GM12878 (cell line): ENCODE measurements at regions not wholly inside any gene's neighbourhood (a gene's known extent, or its start where the extent isn't known, plus 50 kb on each side); places are given as distances from the start of the nearest gene placed in this dataset.
A peak's percentile ranks its signal among the peaks of the same experiment; 100 is the strongest.

Experiments used
- ATAC-seq: fragments of 200-7000 bp; cut with Tn5 transposase; 3 replicates; pipeline ENCODE4 v1.9.1; 2020; ENCODE audit warnings: mild to moderate bottlenecking, moderate library complexity
- BruUV-seq: library from RNA; stranded (reverse); fragments of 400-500 nt; replicated peaks from 2 replicates; lab custom pipeline; 2021; lab: Mats Ljungman, UMichigan
- CTCF ChIA-PET: fragments of 300-600 bp; sonication (Branson Sonifier 250); formaldehyde crosslinking; extraction: SDS; loops from one replicate; lab custom pipeline; 2021; ENCODE audit warnings: inconsistent platforms; lab: Yijun Ruan, JAX
- POLR2A ChIA-PET: fragments of 350-600 bp; formaldehyde crosslinking; extraction: SDS; loops from one replicate; lab custom pipeline; 2021; ENCODE audit warnings: inconsistent platforms; lab: Charles Lee
- RAD21 ChIA-PET: fragments of 300-600 bp; sonication (Branson Sonifier 250); formaldehyde crosslinking; loops from one replicate; lab custom pipeline; 2023; ENCODE audit warnings: antibody characterized with exemption; ENCODE audit not compliant: unreplicated experiment; lab: Charles Lee
- SMC1A ChIA-PET: fragments of 300-600 bp; sonication (Branson Sonifier 250); formaldehyde crosslinking; loops from one replicate; lab custom pipeline; 2023; ENCODE audit not compliant: unreplicated experiment, uncharacterized antibody; lab: Charles Lee
- DNase-seq: peaks from one replicate; pipeline ENCODE4 v3.0.0-alpha.2; 2011; ENCODE audit warnings: low read depth, low spot score
- FAIRE-seq: peaks from 3 replicates; lab custom pipeline; 2011; peaks lifted over from hg19 to GRCh38; lab: Jason Lieb, UNC
- H2AFZ ChIP-seq: 2 replicates; pipeline ENCODE4 v1.6.0; 2011; ENCODE audit warnings: low read depth, low read length, control low read depth; ENCODE audit not compliant: control insufficient read depth
- H3K27ac ChIP-seq: 2 replicates; pipeline ENCODE4 v1.5.1; 2011; ENCODE audit warnings: control low read depth; ENCODE audit not compliant: control insufficient read depth, insufficient read depth
- H3K27me3 ChIP-seq, 2 experiments: replicated peaks in 1 of 2; 2 replicates each; pipeline versions ENCODE4 v1.6.0 to v1.6.1; 2011; ENCODE audit warnings: low read length in 1 of 2; ENCODE audit not compliant: control insufficient read depth in 2 of 2, insufficient read depth in 2 of 2
- H3K36me3 ChIP-seq, 2 experiments: 2 replicates each; pipeline ENCODE4 v1.5.1; 2011; ENCODE audit warnings: low read length in 1 of 2; ENCODE audit not compliant: control insufficient read depth in 2 of 2, insufficient read depth in 2 of 2
- H3K4me1 ChIP-seq: 2 replicates; pipeline ENCODE4 v1.6.1; 2011; ENCODE audit warnings: mild to moderate bottlenecking, low read length, moderate library complexity, mixed read lengths; ENCODE audit not compliant: control insufficient read depth, insufficient read depth
- H3K4me2 ChIP-seq: 2 replicates; pipeline ENCODE4 v1.6.0; 2011; ENCODE audit warnings: control low read depth; ENCODE audit not compliant: control insufficient read depth, insufficient read depth
- H3K4me3 ChIP-seq: fragments of 200-600 bp; sonication (generic); 2 replicates; pipeline ENCODE4 v1.5.1; 2016
- H3K79me2 ChIP-seq: 2 replicates; pipeline ENCODE4 v1.6.0; 2011; ENCODE audit warnings: low read length; ENCODE audit not compliant: control insufficient read depth, insufficient read depth
- H3K9ac ChIP-seq: 2 replicates; pipeline ENCODE4 v1.8.0; 2011; ENCODE audit warnings: low read length, control low read depth, mixed read lengths; ENCODE audit not compliant: control insufficient read depth, insufficient read depth
- H3K9me3 ChIP-seq: replicated peaks from 3 replicates; pipeline ENCODE4 v1.5.1; 2011; ENCODE audit warnings: mild to moderate bottlenecking, low read length; ENCODE audit not compliant: control insufficient read depth, insufficient read depth
- H4K20me1 ChIP-seq: 2 replicates; pipeline ENCODE4 v1.6.0; 2011; ENCODE audit not compliant: control insufficient read depth, insufficient read depth
- CHD2 ChIP-seq: IDR thresholded peaks from 2 replicates; pipeline ENCODE4 v1.6.1; 2011; ENCODE audit warnings: low read depth, low read length, improper control_type of control experiment, borderline replicate concordance
- EGR1 ChIP-seq, 2 experiments: IDR thresholded peaks; 1 replicate in 1 of 2; 2 replicates in 1 of 2; pipeline ENCODE4 v1.6.1; 2011 to 2012; ENCODE audit warnings: low read depth in 2 of 2, low read length in 2 of 2, borderline replicate concordance in 1 of 2, mild to moderate bottlenecking in 1 of 2, moderate library complexity in 1 of 2
- FOXM1 ChIP-seq: IDR thresholded peaks from 2 replicates; pipeline ENCODE4 v1.6.1; 2012; ENCODE audit warnings: low read depth, mild to moderate bottlenecking, inconsistent platforms, low read length, moderate library complexity
- IKZF2 ChIP-seq, 2 experiments: fragments of 450-650 bp; IDR thresholded peaks; 2 replicates each; pipeline ENCODE4 v1.6.1; 2017; ENCODE audit warnings: mild to moderate bottlenecking in 2 of 2, moderate library complexity in 2 of 2
- KAT2A ChIP-seq: conservative IDR thresholded peaks from 2 replicates; pipeline ENCODE4 v1.6.1; 2011; ENCODE audit warnings: low read depth, low read length; ENCODE audit not compliant: control insufficient read depth
- SREBF1 ChIP-seq: IDR thresholded peaks from 2 replicates; pipeline ENCODE4 v1.6.1; 2012; ENCODE audit warnings: mild to moderate bottlenecking, low read length
- SRF ChIP-seq, 2 experiments: IDR thresholded peaks; 2 replicates each; pipeline ENCODE4 v1.6.1; 2011; ENCODE audit warnings: low read depth in 2 of 2, low read length in 2 of 2, mild to moderate bottlenecking in 1 of 2, moderate library complexity in 1 of 2
- TCF12 ChIP-seq: IDR thresholded peaks from 2 replicates; pipeline ENCODE4 v1.6.1; 2011; ENCODE audit warnings: low read depth, mild to moderate bottlenecking, low read length
- WGBS: methylation state at CpG from one replicate; pipeline ENCODE4 v1.1.6; 2016; ENCODE audit warnings: low lambda C conversion rate; ENCODE audit not compliant: insufficient replicate concordance, insufficient coverage; ENCODE audit errors: missing lambda C conversion rate; 5-methylcytosine and 5-hydroxymethylcytosine counted together
- in situ Hi-C: fragments of 300-500 bp; cut with MboI; formaldehyde crosslinking; loops from 9 replicates; pipeline ENCODE4 v1.14.3; 2018; ENCODE audit warnings: mixed read lengths
- intact Hi-C: fragments of 100-400 bp; cut with micrococcal nuclease; formaldehyde crosslinking; loops from one replicate; pipeline ENCODE4 v1.14.2; 2022; ENCODE audit not compliant: unreplicated experiment
- TF ChIP-seq, protein P1 (sequence below): IDR thresholded peaks from 2 replicates; pipeline ENCODE4 v1.6.1; 2011; ENCODE audit warnings: borderline replicate concordance, low read depth, mild to moderate bottlenecking, moderate library complexity, low read length; ENCODE audit not compliant: insufficient read depth, poor library complexity, severe bottlenecking

DNA sequence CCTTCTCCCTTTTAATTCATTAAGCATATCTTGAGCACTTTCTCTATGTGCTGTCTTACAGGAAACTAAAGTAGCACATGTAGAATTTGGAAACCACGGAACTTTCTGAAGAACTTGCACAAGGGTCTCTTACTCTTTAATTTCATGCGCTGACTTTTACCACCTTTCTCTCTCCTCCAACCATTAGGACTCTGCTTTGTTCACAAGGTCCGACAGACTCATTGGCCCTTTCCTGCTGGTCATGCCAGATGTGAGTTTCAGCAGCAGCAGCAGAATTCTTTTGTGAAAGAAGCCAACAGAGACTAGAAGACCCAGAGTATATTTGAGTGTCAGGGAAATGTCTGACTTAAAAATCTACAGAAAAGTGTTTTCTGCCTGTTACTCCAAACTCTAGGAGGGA lies 207.1 kb downstream of the GUCY2F start:
- no peaks in the 10 kb centered on the region for H4K20me1 ChIP-seq
- no peak for DNase-seq
- H3K9me3 ChIP-seq, result no peaks in the 10 kb centered on the region; the same call in 1 of the 3 replicates
- H3K27ac ChIP-seq, result no peak overlapping the region
- no peak for FAIRE-seq
- no peaks in the 10 kb centered on the region for H3K36me3 ChIP-seq
- ChIA-PET POLR2A (no interaction called here), SMC1A (interaction anchor here (9.2 to 11.2 kb wide), 2 partner anchors 86 to 108 kb away, joined by 89 to 168 read pairs; no protein-coding TSS in a partner anchor), CTCF (interaction anchor here (5.0 to 7.3 kb wide), 2 partner anchors 109 to 576 kb away, joined by 32 to 59 read pairs; no protein-coding TSS in a partner anchor), RAD21 (no interaction called here)
- H3K79me2 ChIP-seq, result no peaks in the 10 kb centered on the region
- TF ChIP-seq CHD2 (no peak), IKZF2 (IDR thresholded peaks at IDR 0.05) (no peak), KAT2A (no peak), SREBF1 (no peak), EGR1 (IDR thresholded peaks at IDR 0.05; ENCODE audit: borderline replicate concordance in 1 of 2, low read depth in 2 of 2, low read length in 2 of 2) (no peak), FOXM1 (no peak), SRF (IDR thresholded peaks at IDR 0.05; ENCODE audit: low read depth in 2 of 2, low read length in 2 of 2) (no peak), TCF12 (no peak)
- TF ChIP-seq, protein P1, sequence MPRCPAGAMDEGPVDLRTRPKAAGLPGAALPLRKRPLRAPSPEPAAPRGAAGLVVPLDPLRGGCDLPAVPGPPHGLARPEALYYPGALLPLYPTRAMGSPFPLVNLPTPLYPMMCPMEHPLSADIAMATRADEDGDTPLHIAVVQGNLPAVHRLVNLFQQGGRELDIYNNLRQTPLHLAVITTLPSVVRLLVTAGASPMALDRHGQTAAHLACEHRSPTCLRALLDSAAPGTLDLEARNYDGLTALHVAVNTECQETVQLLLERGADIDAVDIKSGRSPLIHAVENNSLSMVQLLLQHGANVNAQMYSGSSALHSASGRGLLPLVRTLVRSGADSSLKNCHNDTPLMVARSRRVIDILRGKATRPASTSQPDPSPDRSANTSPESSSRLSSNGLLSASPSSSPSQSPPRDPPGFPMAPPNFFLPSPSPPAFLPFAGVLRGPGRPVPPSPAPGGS, result no peak
- H3K4me1 ChIP-seq, result peaks cover 15% of the 10 kb centered on the region
- no peak overlapping the region for H3K4me3 ChIP-seq
- in situ Hi-C loops (no loop called here), intact Hi-C loops (loop anchor here (5.0 kb wide), 1 partner anchor 188 kb away; no protein-coding TSS in a partner anchor)
- no peaks in the 10 kb centered on the region for H3K27me3 ChIP-seq
- H2AFZ ChIP-seq, result no peak overlapping the region; the same call in 1 of the 2 replicates
- 0 out of 2 replicates have a peak overlapping the region, but pooled peaks have one; percentile 17 for H3K4me2 ChIP-seq
- H3K9ac ChIP-seq, result no peak overlapping the region
- no TSS peak for BruUV-seq
- no peak for ATAC-seq
- WGBS, result 13% methylated on average over 3 of the region's 3 CpGs
